ENCODE measurements at regions not wholly inside any gene's neighbourhood (a gene's known extent, or its start where the extent isn't known, plus 50 kb on each side); places are given as distances from the start of the nearest gene placed in this dataset.
A peak's percentile ranks its signal among the peaks of the same experiment; 100 is the strongest.

DNA sequence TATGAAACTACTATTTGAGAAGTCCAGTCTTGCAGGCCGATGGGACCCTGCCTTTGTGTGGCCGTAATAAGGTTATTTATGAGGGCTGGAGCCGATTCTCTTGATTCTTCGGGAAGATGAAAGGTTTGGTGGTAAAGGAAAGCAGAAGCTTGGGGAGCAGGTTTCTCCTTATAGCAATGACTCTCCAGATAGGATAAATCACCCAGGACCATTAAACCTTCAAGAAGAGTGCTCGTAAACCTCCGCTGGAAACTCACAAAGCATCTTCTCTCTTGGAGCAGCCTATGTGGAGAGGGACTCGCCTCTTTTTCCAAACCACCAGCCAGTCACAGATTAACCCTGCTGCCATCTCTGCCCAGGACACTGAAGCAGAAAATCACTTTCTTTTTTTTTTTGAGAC lies 69.6 kb upstream of the SALL4 start:
- H3K9me3 ChIP-seq (ENCODE audit: severe bottlenecking) = no peaks in the 10 kb centered on the region
- H3K4me1 ChIP-seq (ENCODE audit: insufficient read depth, poor library complexity, severe bottlenecking) = no peaks in the 10 kb centered on the region
- H3K27ac ChIP-seq (ENCODE audit: poor library complexity, severe bottlenecking) = no peak overlapping the region
- DNase-seq (ENCODE audit: low spot score) (no peak), ATAC-seq (ENCODE audit: low read depth) (0 out of 3 replicates have a peak, but pooled peaks have one; percentile 10)
- H3K36me3 ChIP-seq (ENCODE audit: low read depth) = no peaks in the 10 kb centered on the region
- no peaks in the 10 kb centered on the region for H3K27me3 ChIP-seq (ENCODE audit: insufficient read depth, poor library complexity, severe bottlenecking)
- H3K4me3 ChIP-seq (ENCODE audit: severe bottlenecking) = no peak overlapping the region
- TF ChIP-seq, protein P1, sequence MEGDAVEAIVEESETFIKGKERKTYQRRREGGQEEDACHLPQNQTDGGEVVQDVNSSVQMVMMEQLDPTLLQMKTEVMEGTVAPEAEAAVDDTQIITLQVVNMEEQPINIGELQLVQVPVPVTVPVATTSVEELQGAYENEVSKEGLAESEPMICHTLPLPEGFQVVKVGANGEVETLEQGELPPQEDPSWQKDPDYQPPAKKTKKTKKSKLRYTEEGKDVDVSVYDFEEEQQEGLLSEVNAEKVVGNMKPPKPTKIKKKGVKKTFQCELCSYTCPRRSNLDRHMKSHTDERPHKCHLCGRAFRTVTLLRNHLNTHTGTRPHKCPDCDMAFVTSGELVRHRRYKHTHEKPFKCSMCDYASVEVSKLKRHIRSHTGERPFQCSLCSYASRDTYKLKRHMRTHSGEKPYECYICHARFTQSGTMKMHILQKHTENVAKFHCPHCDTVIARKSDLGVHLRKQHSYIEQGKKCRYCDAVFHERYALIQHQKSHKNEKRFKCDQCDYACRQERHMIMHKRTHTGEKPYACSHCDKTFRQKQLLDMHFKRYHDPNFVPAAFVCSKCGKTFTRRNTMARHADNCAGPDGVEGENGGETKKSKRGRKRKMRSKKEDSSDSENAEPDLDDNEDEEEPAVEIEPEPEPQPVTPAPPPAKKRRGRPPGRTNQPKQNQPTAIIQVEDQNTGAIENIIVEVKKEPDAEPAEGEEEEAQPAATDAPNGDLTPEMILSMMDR (IDR thresholded peaks at IDR 0.05; ENCODE audit: poor library complexity, severe bottlenecking) = no peak

DNA sequence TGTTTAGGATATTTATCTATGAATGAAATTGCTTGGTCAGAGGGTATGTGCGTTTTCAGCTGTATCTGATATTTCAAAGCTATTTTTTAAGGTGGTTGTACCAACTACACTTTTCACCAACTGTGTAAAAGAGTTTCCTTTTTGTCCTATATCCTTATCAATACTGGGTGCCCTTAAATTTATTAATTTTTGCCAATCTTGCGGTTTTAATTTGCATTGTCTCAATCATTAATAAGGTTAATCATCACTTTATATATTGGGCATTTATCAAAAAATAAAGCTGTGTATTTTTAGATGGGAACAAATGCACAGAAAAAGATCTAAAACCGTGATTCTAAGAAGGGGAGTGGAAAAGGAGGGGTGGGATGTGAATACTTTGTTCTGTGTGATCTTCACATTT lies 66.7 kb upstream of the SALL4 start:
- H3K9me3 ChIP-seq (ENCODE audit: severe bottlenecking) = no peaks in the 10 kb centered on the region
- DNase-seq (ENCODE audit: low spot score) = no peak
- ATAC-seq (ENCODE audit: low read depth) = no peak
- no peaks in the 10 kb centered on the region for H3K36me3 ChIP-seq (ENCODE audit: low read depth)
- H3K4me1 ChIP-seq (ENCODE audit: insufficient read depth, poor library complexity, severe bottlenecking) = no peaks in the 10 kb centered on the region
- no peak overlapping the region for H3K27ac ChIP-seq (ENCODE audit: poor library complexity, severe bottlenecking)
- H3K27me3 ChIP-seq (ENCODE audit: insufficient read depth, poor library complexity, severe bottlenecking) = no peaks in the 10 kb centered on the region
- TF ChIP-seq, protein P1 (IDR thresholded peaks at IDR 0.05; ENCODE audit: poor library complexity, severe bottlenecking) = no peak
- no peak overlapping the region for H3K4me3 ChIP-seq (ENCODE audit: severe bottlenecking)

DNA sequence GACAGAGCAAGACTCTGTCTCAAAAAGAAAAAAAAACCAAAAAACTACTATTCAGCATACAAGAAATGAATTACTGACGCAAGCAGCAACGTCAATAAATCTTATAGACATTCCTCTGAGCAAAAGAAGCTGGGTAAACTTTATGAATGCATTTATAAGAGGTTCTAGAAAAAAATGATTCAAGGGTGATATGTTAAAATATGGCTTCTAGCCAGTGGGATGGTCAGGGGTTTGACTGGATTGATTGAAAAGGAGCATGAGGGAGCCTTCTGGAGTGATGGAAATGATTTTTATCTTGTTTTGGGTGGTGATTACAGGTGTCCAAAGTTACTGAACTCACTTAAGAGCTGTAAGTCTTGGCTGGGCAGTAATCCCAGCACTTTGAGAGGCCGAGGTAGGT lies 64.9 kb upstream of the SALL4 start:
- TF ChIP-seq, protein P1 (IDR thresholded peaks at IDR 0.05; ENCODE audit: poor library complexity, severe bottlenecking) = no peak
- H3K27ac ChIP-seq (ENCODE audit: poor library complexity, severe bottlenecking) = no peak overlapping the region
- ATAC-seq (ENCODE audit: low read depth) = no peak
- no peaks in the 10 kb centered on the region for H3K36me3 ChIP-seq (ENCODE audit: low read depth)
- DNase-seq (ENCODE audit: low spot score) = no peak
- H3K27me3 ChIP-seq (ENCODE audit: insufficient read depth, poor library complexity, severe bottlenecking) = no peaks in the 10 kb centered on the region
- no peaks in the 10 kb centered on the region for H3K9me3 ChIP-seq (ENCODE audit: severe bottlenecking)
- H3K4me1 ChIP-seq (ENCODE audit: insufficient read depth, poor library complexity, severe bottlenecking) = no peaks in the 10 kb centered on the region
- no peak overlapping the region for H3K4me3 ChIP-seq (ENCODE audit: severe bottlenecking)

DNA sequence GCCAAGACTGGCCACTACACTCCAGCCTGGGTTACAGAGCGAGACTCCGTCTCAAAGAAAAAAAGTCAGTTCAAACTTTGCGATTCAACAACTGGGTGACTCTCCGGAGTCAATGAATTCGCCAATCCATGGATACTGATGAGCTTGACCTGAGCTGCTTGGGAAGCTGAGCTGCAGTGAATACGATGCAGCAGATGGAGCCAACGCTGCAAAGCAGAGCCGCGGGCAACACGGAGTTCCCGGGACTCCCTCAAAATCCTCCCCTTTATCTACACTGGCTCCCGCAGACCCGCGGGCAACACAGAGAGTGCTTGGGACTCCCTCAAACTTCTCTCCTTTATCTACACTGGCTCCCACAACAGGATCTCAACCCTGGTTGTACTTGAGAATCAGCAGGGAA lies 62.6 kb upstream of the SALL4 start:
- Histone ChIP-seq H3K4me3 (ENCODE audit: severe bottlenecking) (no peak overlapping the region), H3K27me3 (ENCODE audit: insufficient read depth, poor library complexity, severe bottlenecking) (no peaks in the 10 kb centered on the region), H3K9me3 (ENCODE audit: severe bottlenecking) (no peaks in the 10 kb centered on the region), H3K27ac (ENCODE audit: poor library complexity, severe bottlenecking) (no peak overlapping the region), H3K36me3 (ENCODE audit: low read depth) (no peaks in the 10 kb centered on the region), H3K4me1 (ENCODE audit: insufficient read depth, poor library complexity, severe bottlenecking) (peaks cover 7% of the 10 kb centered on the region)
- ATAC-seq (ENCODE audit: low read depth) (no peak), DNase-seq (ENCODE audit: low spot score) (no peak)
- TF ChIP-seq, protein P1 (IDR thresholded peaks at IDR 0.05; ENCODE audit: poor library complexity, severe bottlenecking) = no peak

DNA sequence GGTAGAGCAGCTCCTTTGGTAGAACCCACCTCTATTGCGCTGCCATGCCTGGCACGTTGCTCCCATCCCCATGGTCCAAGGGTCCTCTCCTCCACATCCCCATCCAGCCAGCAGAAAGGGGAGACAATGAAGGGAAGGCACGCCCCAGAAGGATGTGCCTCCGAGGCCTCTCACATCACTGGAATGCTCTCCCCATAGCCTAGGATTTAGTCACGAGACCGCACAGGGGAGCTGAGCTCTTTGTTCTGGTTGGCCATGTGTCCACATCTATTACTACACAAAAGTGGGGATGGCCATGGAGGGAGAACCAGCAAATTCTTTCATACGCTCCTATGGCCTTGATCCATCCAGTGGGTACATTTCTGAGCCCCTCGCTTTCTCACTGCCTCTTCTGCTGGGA lies 60.5 kb upstream of the SALL4 start:
- DNase-seq (ENCODE audit: low spot score) (no peak), ATAC-seq (ENCODE audit: low read depth) (peak; percentile 39; the same call in 1 of the 3 replicates)
- TF ChIP-seq, protein P1 (IDR thresholded peaks at IDR 0.05; ENCODE audit: poor library complexity, severe bottlenecking) = no peak

More for the DNA sequence above, 60.5 kb upstream of the SALL4 start:
- no peaks in the 10 kb centered on the region for H3K36me3 ChIP-seq (ENCODE audit: low read depth)
- H3K9me3 ChIP-seq (ENCODE audit: severe bottlenecking) = no peaks in the 10 kb centered on the region
- H3K4me1 ChIP-seq (ENCODE audit: insufficient read depth, poor library complexity, severe bottlenecking) = peaks cover 9% of the 10 kb centered on the region
- H3K27ac ChIP-seq (ENCODE audit: poor library complexity, severe bottlenecking) = no peak overlapping the region
- H3K4me3 ChIP-seq (ENCODE audit: severe bottlenecking) = no peak overlapping the region
- H3K27me3 ChIP-seq (ENCODE audit: insufficient read depth, poor library complexity, severe bottlenecking) = no peaks in the 10 kb centered on the region
